ENCODE measurements at regions not wholly inside any gene's neighbourhood (a gene's known extent, or its start where the extent isn't known, plus 50 kb on each side); places are given as distances from the start of the nearest gene placed in this dataset.

DNA sequence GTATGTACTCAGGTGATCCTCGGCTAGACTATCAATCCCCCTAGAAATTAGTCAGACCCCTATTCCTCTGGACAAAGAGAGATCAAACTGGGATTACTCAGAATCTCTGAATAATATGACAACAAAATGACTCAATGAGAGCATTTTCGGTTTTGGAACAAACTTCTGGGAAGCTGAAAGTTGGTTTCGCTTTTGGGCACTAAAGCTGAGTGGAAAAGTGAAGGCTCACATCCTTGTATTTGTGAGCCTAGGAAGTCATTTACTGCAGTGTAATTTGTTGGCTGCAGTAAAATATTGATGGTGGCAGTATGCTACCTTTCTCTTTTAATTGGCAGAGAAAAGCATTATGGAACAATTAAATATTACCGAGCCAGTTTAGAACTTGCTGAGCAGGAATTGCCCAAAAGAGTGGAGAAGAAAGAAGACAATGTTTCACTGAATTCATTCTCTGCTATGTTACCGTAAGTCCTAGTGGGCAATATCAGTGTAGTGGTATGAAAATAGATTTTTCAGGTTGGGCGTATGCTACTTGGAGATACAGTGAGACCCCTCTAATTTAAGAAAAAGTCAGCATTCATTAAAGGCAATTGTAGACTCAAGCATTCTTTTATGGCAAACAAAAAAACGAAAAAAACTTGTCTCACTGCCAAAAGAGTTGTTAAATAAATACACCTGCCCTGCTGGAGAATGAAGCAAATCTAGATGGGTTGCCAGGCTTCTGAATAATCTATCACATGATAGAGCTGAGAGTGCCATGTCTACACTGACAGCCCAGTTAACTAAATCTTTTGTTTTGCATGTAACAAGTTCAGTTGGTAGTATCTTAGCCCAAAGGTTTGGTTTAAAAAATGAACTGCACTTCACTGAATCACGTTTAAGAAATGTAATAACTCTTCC lies 69.6 kb downstream of the AGTR2 start:
- POLR2A ChIA-PET: no interaction called here
- WGBS (ENCODE audit: insufficient coverage): 90% methylated on average over 2 of the region's 8 CpGs
- Histone ChIP-seq H3K9ac (ENCODE audit: low read length) (no peak overlapping the region), H3K4me3 (ENCODE audit: control extremely low read depth in 1 of 5, extremely low read depth in 1 of 5, insufficient read depth in 1 of 5, low read depth in 2 of 5, low read length in 4 of 5) (no peak overlapping the region), H3K4me2 (replicated peaks; ENCODE audit: low read depth, low read length, poor library complexity, severe bottlenecking) (no peak overlapping the region), H3K27ac (ENCODE audit: low read length in 2 of 2) (no peak overlapping the region), H3K9me3 (ENCODE audit: control extremely low read depth in 1 of 3, control insufficient read depth in 2 of 3, insufficient read depth in 1 of 3, low read length in 2 of 3) (no peaks in the 10 kb centered on the region), H3K79me2 (ENCODE audit: control insufficient read depth, insufficient read depth, low read length) (no peaks in the 10 kb centered on the region), H2AFZ (ENCODE audit: insufficient read depth, low read depth, low read length, poor library complexity, severe bottlenecking) (no peak overlapping the region), H4K20me1 (ENCODE audit: control insufficient read depth, insufficient read depth, low read length, poor library complexity, severe bottlenecking) (no peaks in the 10 kb centered on the region), H3K36me3 (replicated peaks in 1 of 2; ENCODE audit: control extremely low read depth in 1 of 2, control insufficient read depth in 1 of 2, extremely low read depth in 1 of 2, insufficient read depth in 2 of 2, low read length in 1 of 2) (no peaks in the 10 kb centered on the region), H3K27me3 (replicated peaks in 1 of 4; ENCODE audit: control extremely low read depth in 1 of 4, control insufficient read depth in 3 of 4, insufficient read depth in 4 of 4, low read length in 3 of 4) (no peaks in the 10 kb centered on the region), H3K4me1 (ENCODE audit: control insufficient read depth in 2 of 2, insufficient read depth in 2 of 2, low read length in 2 of 2) (no peaks in the 10 kb centered on the region)
- Mint-ChIP-seq H3K27ac (no peak overlapping the region), H3K9me3 (ENCODE audit: insufficient read depth) (no peaks in the 10 kb centered on the region), H3K4me1 (no peaks in the 10 kb centered on the region), H3K4me3 (no peak overlapping the region), H3K27me3 (no peaks in the 10 kb centered on the region)
- no peak for TF ChIP-seq EZH2 (IDR thresholded peaks at IDR 0.05; ENCODE audit: borderline replicate concordance, insufficient read depth, low read depth, low read length, poor library complexity, severe bottlenecking)
- TF ChIP-seq, protein P1, sequence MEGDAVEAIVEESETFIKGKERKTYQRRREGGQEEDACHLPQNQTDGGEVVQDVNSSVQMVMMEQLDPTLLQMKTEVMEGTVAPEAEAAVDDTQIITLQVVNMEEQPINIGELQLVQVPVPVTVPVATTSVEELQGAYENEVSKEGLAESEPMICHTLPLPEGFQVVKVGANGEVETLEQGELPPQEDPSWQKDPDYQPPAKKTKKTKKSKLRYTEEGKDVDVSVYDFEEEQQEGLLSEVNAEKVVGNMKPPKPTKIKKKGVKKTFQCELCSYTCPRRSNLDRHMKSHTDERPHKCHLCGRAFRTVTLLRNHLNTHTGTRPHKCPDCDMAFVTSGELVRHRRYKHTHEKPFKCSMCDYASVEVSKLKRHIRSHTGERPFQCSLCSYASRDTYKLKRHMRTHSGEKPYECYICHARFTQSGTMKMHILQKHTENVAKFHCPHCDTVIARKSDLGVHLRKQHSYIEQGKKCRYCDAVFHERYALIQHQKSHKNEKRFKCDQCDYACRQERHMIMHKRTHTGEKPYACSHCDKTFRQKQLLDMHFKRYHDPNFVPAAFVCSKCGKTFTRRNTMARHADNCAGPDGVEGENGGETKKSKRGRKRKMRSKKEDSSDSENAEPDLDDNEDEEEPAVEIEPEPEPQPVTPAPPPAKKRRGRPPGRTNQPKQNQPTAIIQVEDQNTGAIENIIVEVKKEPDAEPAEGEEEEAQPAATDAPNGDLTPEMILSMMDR (IDR thresholded peaks at IDR 0.05): no peak
- DNase-seq: no peak
- no peak for ATAC-seq (ENCODE audit: low read depth)
- intact Hi-C loops (cut with micrococcal nuclease): no loop called here
- CTCF ChIA-PET: no interaction called here

DNA sequence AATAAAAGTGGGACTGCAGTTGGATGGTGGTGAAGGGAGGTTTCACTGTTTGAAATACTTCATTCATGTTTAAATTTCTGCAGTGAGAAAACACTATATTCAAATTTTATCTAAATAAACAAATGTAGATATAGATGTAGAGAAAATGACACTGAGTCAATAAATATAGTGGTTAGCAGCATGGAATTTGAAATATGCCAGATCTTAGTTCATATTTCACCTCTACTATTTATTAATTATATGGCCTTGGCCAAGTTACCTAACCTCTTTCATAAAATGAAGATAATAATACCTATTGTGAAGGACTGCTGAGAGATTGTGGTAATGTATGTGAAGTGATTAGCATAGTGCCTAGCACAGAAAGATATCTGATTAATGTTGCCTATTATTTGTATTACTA lies 70.5 kb downstream of the AGTR2 start:
- no peaks in the 10 kb centered on the region for H3K4me1 Mint-ChIP-seq
- no peak for TF ChIP-seq EZH2 (IDR thresholded peaks at IDR 0.05; ENCODE audit: borderline replicate concordance, insufficient read depth, low read depth, low read length, poor library complexity, severe bottlenecking)
- TF ChIP-seq, protein P1 (IDR thresholded peaks at IDR 0.05): no peak
- Histone ChIP-seq H3K9me3 (ENCODE audit: control extremely low read depth in 1 of 3, control insufficient read depth in 2 of 3, insufficient read depth in 1 of 3, low read length in 2 of 3) (no peaks in the 10 kb centered on the region), H3K4me3 (ENCODE audit: control extremely low read depth in 1 of 5, extremely low read depth in 1 of 5, insufficient read depth in 1 of 5, low read depth in 2 of 5, low read length in 4 of 5) (no peak overlapping the region), H3K79me2 (ENCODE audit: control insufficient read depth, insufficient read depth, low read length) (no peaks in the 10 kb centered on the region), H3K9ac (ENCODE audit: low read length) (no peak overlapping the region), H3K27me3 (replicated peaks in 1 of 4; ENCODE audit: control extremely low read depth in 1 of 4, control insufficient read depth in 3 of 4, insufficient read depth in 4 of 4, low read length in 3 of 4) (no peaks in the 10 kb centered on the region), H3K27ac (ENCODE audit: low read length in 2 of 2) (no peak overlapping the region), H3K36me3 (replicated peaks in 1 of 2; ENCODE audit: control extremely low read depth in 1 of 2, control insufficient read depth in 1 of 2, extremely low read depth in 1 of 2, insufficient read depth in 2 of 2, low read length in 1 of 2) (no peaks in the 10 kb centered on the region), H3K4me1 (ENCODE audit: control insufficient read depth in 2 of 2, insufficient read depth in 2 of 2, low read length in 2 of 2) (no peaks in the 10 kb centered on the region), H3K4me2 (replicated peaks; ENCODE audit: low read depth, low read length, poor library complexity, severe bottlenecking) (no peak overlapping the region), H2AFZ (ENCODE audit: insufficient read depth, low read depth, low read length, poor library complexity, severe bottlenecking) (no peak overlapping the region), H4K20me1 (ENCODE audit: control insufficient read depth, insufficient read depth, low read length, poor library complexity, severe bottlenecking) (no peaks in the 10 kb centered on the region)
- intact Hi-C loops (cut with micrococcal nuclease): no loop called here
- no peak overlapping the region for H3K4me3 Mint-ChIP-seq
- POLR2A ChIA-PET: no interaction called here
- H3K27ac Mint-ChIP-seq: no peak overlapping the region
- no peaks in the 10 kb centered on the region for H3K27me3 Mint-ChIP-seq
- CTCF ChIA-PET: no interaction called here
- ATAC-seq (ENCODE audit: low read depth): no peak
- no peaks in the 10 kb centered on the region for H3K9me3 Mint-ChIP-seq (ENCODE audit: insufficient read depth)
- DNase-seq: no peak
